ENCODE measurements at regions not wholly inside any gene's neighbourhood (a gene's known extent, or its start where the extent isn't known, plus 50 kb on each side); places are given as distances from the start of the nearest gene placed in this dataset.

GRCh38 chr14:66003082-66003730 lies 483.0 kb upstream of the CCDC196 start:
- no peaks in the 10 kb centered on the region for H3K27me3 ChIP-seq
- H3K9me3 ChIP-seq, result peaks cover 0 to 4% of the 10 kb centered on the region in 2 donors
- DNase-seq (ENCODE audit: low spot score in 2 of 2), result no peak
- no peak overlapping the region for H3K27ac ChIP-seq
- H3K36me3 ChIP-seq, result no peaks in the 10 kb centered on the region
- H3K4me1 ChIP-seq, result no peaks in the 10 kb centered on the region
- no peak overlapping the region for H3K4me3 ChIP-seq
- TF ChIP-seq CTCF (IDR thresholded peaks at IDR 0.05), result no peak
- intact Hi-C loops (cut with DNase I), result no loop called here

GRCh38 chr14:66005900-66006434 lies 480.2 kb upstream of the CCDC196 start:
- intact Hi-C loops (cut with DNase I), result no loop called here
- no peak for TF ChIP-seq CTCF (IDR thresholded peaks at IDR 0.05)
- Histone ChIP-seq H3K4me1 (no peaks in the 10 kb centered on the region), H3K4me3 (no peak overlapping the region), H3K27ac (no peak overlapping the region), H3K9me3 (no peaks in the 10 kb centered on the region), H3K36me3 (no peaks in the 10 kb centered on the region), H3K27me3 (no peaks in the 10 kb centered on the region)
- no peak for DNase-seq (ENCODE audit: low spot score in 2 of 2)

- Histone ChIP-seq H3K4me3 (no peak overlapping the region), H3K27ac (no peak overlapping the region), H3K36me3 (no peaks in the 10 kb centered on the region), H3K27me3 (no peaks in the 10 kb centered on the region), H3K9me3 (no peaks in the 10 kb centered on the region), H3K4me1 (no peaks in the 10 kb centered on the region)
- intact Hi-C loops (cut with DNase I), result no loop called here
- DNase-seq (ENCODE audit: low spot score in 2 of 2), result no peak
- no peak for TF ChIP-seq CTCF (IDR thresholded peaks at IDR 0.05)
Observed at GRCh38 chr14:66008631-66009030, 477.5 kb upstream of the CCDC196 start.

GRCh38 chr14:66009089-66009488 lies 477.1 kb upstream of the CCDC196 start:
- no peak for TF ChIP-seq CTCF (IDR thresholded peaks at IDR 0.05)
- H3K27me3 ChIP-seq, result no peaks in the 10 kb centered on the region
- H3K4me1 ChIP-seq, result no peaks in the 10 kb centered on the region
- DNase-seq (ENCODE audit: low spot score in 2 of 2), result no peak
- no peaks in the 10 kb centered on the region for H3K9me3 ChIP-seq
- H3K36me3 ChIP-seq, result no peaks in the 10 kb centered on the region
- H3K27ac ChIP-seq, result no peak overlapping the region
- H3K4me3 ChIP-seq, result no peak overlapping the region
- intact Hi-C loops (cut with DNase I), result no loop called here

GRCh38 chr14:66010695-66011094 lies 475.5 kb upstream of the CCDC196 start:
- no peaks in the 10 kb centered on the region for H3K27me3 ChIP-seq

More at GRCh38 chr14:66010695-66011094, 475.5 kb upstream of the CCDC196 start:
- Histone ChIP-seq H3K36me3 (no peaks in the 10 kb centered on the region), H3K27ac (no peak overlapping the region), H3K9me3 (no peaks in the 10 kb centered on the region), H3K4me1 (no peaks in the 10 kb centered on the region), H3K4me3 (no peak overlapping the region)
- intact Hi-C loops (cut with DNase I), result no loop called here
- TF ChIP-seq CTCF (IDR thresholded peaks at IDR 0.05), result no peak
- DNase-seq (ENCODE audit: low spot score in 2 of 2), result no peak

Measured in ascending aorta (tissue), 2 donors.